Hepatocyte (in vitro differentiated cells): ENCODE measurements at regions not wholly inside any gene's neighbourhood (a gene's known extent, or its start where the extent isn't known, plus 50 kb on each side); places are given as distances from the start of the nearest gene placed in this dataset.

ENCODE experiments used
- EZH2 ChIP-seq: fragments of 200-600 bp; sonication (generic); IDR thresholded peaks from 2 replicates; pipeline ENCODE4 v1.6.1; 2016; ENCODE audit warnings: antibody characterized with exemption, mild to moderate bottlenecking, borderline replicate concordance
- TF ChIP-seq, protein P1 (sequence below): fragments of 200-600 bp; sonication (generic); IDR thresholded peaks from 2 replicates; pipeline ENCODE4 v1.5.1; 2016; ENCODE audit warnings: antibody characterized with exemption, mild to moderate bottlenecking; ENCODE audit not compliant: poor library complexity

DNA sequence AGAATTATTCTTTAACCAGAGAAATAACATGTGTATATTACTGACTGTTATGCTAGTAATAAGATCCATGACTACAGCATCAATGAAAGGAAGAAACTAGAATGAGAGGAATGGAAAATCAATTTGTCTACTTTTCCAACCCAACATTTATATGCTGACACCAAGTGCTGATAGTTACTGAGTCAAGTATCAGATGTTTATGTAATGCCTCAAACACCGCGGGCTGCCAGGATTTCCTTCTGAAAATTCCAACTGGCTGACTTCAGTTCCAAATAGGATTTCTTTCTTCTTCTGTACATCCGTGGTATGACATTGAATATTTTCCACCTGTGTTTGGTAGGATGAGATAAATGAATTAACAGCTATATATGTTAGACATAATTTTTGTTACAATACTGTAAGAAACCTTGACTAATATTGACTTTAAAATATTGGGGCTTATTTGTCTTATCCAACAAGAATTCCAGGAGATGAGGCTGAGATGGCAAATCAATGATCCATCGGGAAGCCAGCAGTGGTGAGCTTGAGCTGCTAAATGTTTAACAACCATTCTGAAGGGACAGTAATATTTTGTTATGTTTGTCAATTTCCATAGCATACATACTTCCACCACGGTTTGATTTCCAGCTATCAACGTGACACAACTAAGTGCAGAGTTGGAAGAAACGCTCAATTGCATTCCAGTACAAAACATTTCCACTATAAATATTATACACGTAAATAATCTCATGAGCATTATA lies 435.2 kb upstream of the AUTS2 start:
- TF ChIP-seq, protein P1, sequence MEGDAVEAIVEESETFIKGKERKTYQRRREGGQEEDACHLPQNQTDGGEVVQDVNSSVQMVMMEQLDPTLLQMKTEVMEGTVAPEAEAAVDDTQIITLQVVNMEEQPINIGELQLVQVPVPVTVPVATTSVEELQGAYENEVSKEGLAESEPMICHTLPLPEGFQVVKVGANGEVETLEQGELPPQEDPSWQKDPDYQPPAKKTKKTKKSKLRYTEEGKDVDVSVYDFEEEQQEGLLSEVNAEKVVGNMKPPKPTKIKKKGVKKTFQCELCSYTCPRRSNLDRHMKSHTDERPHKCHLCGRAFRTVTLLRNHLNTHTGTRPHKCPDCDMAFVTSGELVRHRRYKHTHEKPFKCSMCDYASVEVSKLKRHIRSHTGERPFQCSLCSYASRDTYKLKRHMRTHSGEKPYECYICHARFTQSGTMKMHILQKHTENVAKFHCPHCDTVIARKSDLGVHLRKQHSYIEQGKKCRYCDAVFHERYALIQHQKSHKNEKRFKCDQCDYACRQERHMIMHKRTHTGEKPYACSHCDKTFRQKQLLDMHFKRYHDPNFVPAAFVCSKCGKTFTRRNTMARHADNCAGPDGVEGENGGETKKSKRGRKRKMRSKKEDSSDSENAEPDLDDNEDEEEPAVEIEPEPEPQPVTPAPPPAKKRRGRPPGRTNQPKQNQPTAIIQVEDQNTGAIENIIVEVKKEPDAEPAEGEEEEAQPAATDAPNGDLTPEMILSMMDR, result no peak
- no peak for TF ChIP-seq EZH2
